Gastrocnemius medialis (tissue), 4 donors: ENCODE measurements at regions not wholly inside any gene's neighbourhood (a gene's known extent, or its start where the extent isn't known, plus 50 kb on each side); places are given as distances from the start of the nearest gene placed in this dataset.

Experiments
- ATAC-seq, 2 donors: fragments of 150-250 bp; one replicate each; pipeline ENCODE4 v1.9.1; 2016
- DNase-seq, 2 donors: peaks; one replicate each; pipeline ENCODE4 v3.0.0-alpha.2; 2019
- H3K27ac ChIP-seq, 4 donors: fragments of 200-600 bp; sonication (generic); 1 replicate in 1 of 4; 2 replicates in 3 of 4; pipeline ENCODE4 v1.5.1; 2016 to 2018; ENCODE audit warnings: mild to moderate bottlenecking in 2 of 4, moderate library complexity in 1 of 4
- H3K27me3 ChIP-seq, 3 donors: fragments of 200-600 bp; sonication (generic) in 2 of 3; 1 replicate in 1 of 3; 2 replicates in 2 of 3; pipeline versions ENCODE4 v1.5.1 to v1.6.0; 2016 to 2019; ENCODE audit warnings: mild to moderate bottlenecking in 1 of 3, moderate library complexity in 1 of 3
- H3K36me3 ChIP-seq, 2 donors: fragments of 200-600 bp; sonication (generic) in 1 of 2; one replicate each; pipeline ENCODE4 v1.5.1; 2017 to 2018
- H3K4me1 ChIP-seq, 2 donors: fragments of 200-600 bp; sonication (generic) in 1 of 2; one replicate each; pipeline ENCODE4 v1.5.1; 2016 to 2017; ENCODE audit warnings: mild to moderate bottlenecking in 2 of 2
- H3K4me3 ChIP-seq, 4 donors: fragments of 200-600 bp; sonication (generic) in 3 of 4; 1 replicate in 1 of 4; 2 replicates in 3 of 4; pipeline ENCODE4 v1.5.1; 2016 to 2019; ENCODE audit warnings: mild to moderate bottlenecking in 2 of 4
- H3K9me3 ChIP-seq, 3 donors: fragments of 200-600 bp; sonication (generic) in 2 of 3; 1 replicate in 1 of 3; 2 replicates in 2 of 3; pipeline ENCODE4 v1.5.1; 2016 to 2019
- CTCF ChIP-seq, 5 experiments: fragments of 450-650 bp in 3 of 5; fragments of 200-600 bp in 2 of 5; sonication (generic) in 2 of 5; IDR thresholded peaks in 4 of 5; conservative IDR thresholded peaks in 1 of 5; 1 replicate in 4 of 5; 2 replicates in 1 of 5; pipeline ENCODE4 v1.5.1; 2016 to 2019; ENCODE audit warnings: antibody characterized with exemption in 5 of 5, mild to moderate bottlenecking in 3 of 5, moderate library complexity in 3 of 5
- POLR2A ChIP-seq, 2 donors: fragments of 450-650 bp; IDR thresholded peaks; one replicate each; pipeline ENCODE4 v1.6.1; 2017; ENCODE audit warnings: antibody characterized with exemption in 2 of 2, mild to moderate bottlenecking in 2 of 2, moderate library complexity in 2 of 2
- in situ Hi-C, 4 donors: fragments of 200-750 bp; cut with MboI; loops; one replicate each; pipeline versions ENCODE4 v1.15.0 to v1.8.0; 2017; ENCODE audit warnings: low sequenced_read_pairs in 4 of 4
- intact Hi-C: fragments of 100-400 bp; cut with DNase I; formaldehyde crosslinking; loops from one replicate; pipeline ENCODE4 v1.15.1; 2023; ENCODE audit warnings: low total_unique reads

DNA sequence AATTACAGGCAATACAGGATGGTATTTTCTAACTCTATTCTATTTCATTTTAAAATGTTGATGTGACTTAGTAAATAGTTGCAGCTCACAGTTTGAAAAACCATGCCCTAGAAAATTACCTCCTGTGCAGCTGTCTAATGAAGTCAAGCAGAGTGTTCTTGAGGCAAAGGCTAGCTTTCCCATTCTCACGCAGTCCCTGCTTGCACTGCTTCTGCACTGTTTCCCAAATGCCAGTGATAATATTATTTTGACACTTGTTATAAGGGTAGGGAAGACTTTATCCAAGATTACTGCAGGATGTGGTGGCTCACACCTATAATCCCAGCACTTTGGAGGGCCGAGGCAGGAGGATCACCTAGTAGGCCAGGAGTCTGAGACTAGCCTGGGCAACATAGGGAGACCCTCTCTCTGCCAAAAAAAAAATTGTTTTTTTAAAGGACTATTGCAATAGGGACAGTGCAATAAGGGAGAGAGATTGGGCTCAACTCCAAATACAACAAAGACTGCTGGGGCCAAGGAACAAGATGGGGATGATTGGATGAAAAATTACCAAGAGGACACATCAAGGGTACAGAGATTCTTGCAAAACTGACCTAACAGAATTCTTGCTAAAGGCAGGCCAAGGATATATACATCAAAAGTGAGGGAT, 196.1 kb downstream of the LY86 start:
- H3K27ac ChIP-seq: no peak overlapping the region
- intact Hi-C loops: no loop called here
- H3K9me3 ChIP-seq: no peaks in the 10 kb centered on the region
- TF ChIP-seq POLR2A (IDR thresholded peaks at IDR 0.05): no peak
- no peak for TF ChIP-seq CTCF (IDR thresholded peaks at IDR 0.05 in 4 of 5, conservative IDR thresholded peaks at IDR 0.05 in 1 of 5)
- DNase-seq (no peak), ATAC-seq (no peak)
- no peaks in the 10 kb centered on the region for H3K36me3 ChIP-seq
- no peaks in the 10 kb centered on the region for H3K27me3 ChIP-seq
- in situ Hi-C loops: no loop called here
- H3K4me3 ChIP-seq: no peak overlapping the region
- peaks cover 9 to 13% of the 10 kb centered on the region in 2 donors for H3K4me1 ChIP-seq

DNA sequence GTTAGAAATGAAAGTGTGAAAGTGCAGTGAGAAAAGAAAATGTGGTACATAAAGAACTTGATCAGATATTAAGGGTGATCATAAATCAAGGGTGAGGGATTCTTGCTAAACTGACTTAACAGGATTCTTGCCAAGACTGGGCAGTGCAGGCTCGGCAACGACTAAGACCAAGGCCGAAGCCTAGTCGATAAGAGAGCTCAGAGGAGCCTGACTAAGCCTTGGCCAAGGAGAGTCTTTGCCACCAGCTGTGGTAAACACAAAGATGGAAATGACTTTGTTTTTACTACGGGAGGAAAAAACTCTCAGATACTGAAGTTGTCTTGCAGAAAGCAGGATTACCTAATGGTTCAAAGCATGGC, 196.6 kb downstream of the LY86 start:
- Histone ChIP-seq H3K27me3 (no peaks in the 10 kb centered on the region), H3K36me3 (no peaks in the 10 kb centered on the region), H3K4me1 (peaks cover 9 to 13% of the 10 kb centered on the region in 2 donors), H3K4me3 (no peak overlapping the region), H3K9me3 (no peaks in the 10 kb centered on the region), H3K27ac (no peak overlapping the region)
- intact Hi-C loops: no loop called here
- TF ChIP-seq CTCF (IDR thresholded peaks at IDR 0.05 in 4 of 5, conservative IDR thresholded peaks at IDR 0.05 in 1 of 5): no peak
- TF ChIP-seq POLR2A (IDR thresholded peaks at IDR 0.05): no peak
- in situ Hi-C loops: no loop called here
- ATAC-seq: no peak
- no peak for DNase-seq

DNA sequence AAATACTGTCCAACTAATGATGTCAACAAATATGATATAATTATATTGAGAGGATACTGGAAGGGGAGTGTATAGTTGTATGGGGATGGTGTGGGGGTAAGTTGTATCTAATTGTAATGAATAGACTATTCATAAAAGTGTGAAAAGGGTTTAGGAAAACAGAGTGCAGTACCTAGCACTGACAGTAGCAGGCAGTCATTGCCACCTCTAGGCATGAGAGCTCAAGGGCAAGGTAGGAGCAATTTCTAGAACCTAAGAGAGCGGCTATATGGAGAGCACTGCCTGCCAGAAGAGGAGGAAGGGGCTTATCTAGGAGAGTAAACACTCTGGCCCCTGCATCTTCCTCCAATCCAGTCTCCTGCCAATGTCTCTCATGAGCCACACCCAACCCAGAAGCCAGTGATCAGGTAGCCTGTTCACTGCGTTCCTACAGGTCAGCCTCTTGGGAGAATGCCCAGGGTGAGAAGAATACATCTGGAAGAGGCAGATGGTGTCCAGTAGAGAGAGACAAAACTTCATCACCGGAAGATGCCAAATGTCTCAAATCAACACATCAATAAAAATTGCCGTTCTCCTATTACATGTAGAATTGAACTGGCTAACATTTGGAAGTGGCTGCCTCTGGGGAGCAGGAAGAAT, 200.0 kb downstream of the LY86 start:
- in situ Hi-C loops (no loop called here), intact Hi-C loops (no loop called here)
- peak in 1 of 2 donors; percentile 40 for DNase-seq
- no peaks in the 10 kb centered on the region for H3K27me3 ChIP-seq
- no peak overlapping the region for H3K4me3 ChIP-seq
- no peak overlapping the region for H3K27ac ChIP-seq
- no peaks in the 10 kb centered on the region for H3K9me3 ChIP-seq
- H3K36me3 ChIP-seq: no peaks in the 10 kb centered on the region
- no peaks in the 10 kb centered on the region for H3K4me1 ChIP-seq
- peak; percentile 54 to 68 for ATAC-seq
- peak; percentile 13 to 52 (median 17) for TF ChIP-seq CTCF (IDR thresholded peaks at IDR 0.05 in 4 of 5, conservative IDR thresholded peaks at IDR 0.05 in 1 of 5)
- no peak for TF ChIP-seq POLR2A (IDR thresholded peaks at IDR 0.05)

- H3K9me3 ChIP-seq: no peaks in the 10 kb centered on the region
- TF ChIP-seq POLR2A (IDR thresholded peaks at IDR 0.05): no peak
- TF ChIP-seq CTCF (IDR thresholded peaks at IDR 0.05 in 4 of 5, conservative IDR thresholded peaks at IDR 0.05 in 1 of 5): no peak
- no peak for DNase-seq
- no peak for ATAC-seq
- H3K27ac ChIP-seq: no peak overlapping the region
- no peak overlapping the region for H3K4me3 ChIP-seq
- H3K27me3 ChIP-seq: no peaks in the 10 kb centered on the region
- in situ Hi-C loops: no loop called here
- H3K36me3 ChIP-seq: no peaks in the 10 kb centered on the region
- H3K4me1 ChIP-seq: no peaks in the 10 kb centered on the region
- intact Hi-C loops: no loop called here
These were observed 201.9 kb downstream of the LY86 start for GRCh38 chr6:6790393-6790792.
